DND-41 (cell line): ENCODE measurements at regions not wholly inside any gene's neighbourhood (a gene's known extent, or its start where the extent isn't known, plus 50 kb on each side); places are given as distances from the start of the nearest gene placed in this dataset.
"Not testable (repeated sequence)": the region's sequence is repeated elsewhere in the genome, so short reads cannot be mapped to it uniquely, and the experiment has no call there.

ENCODE experiments used
- CTCF ChIP-seq: IDR thresholded peaks from 2 replicates; pipeline ENCODE4 v1.5.1; 2012; ENCODE audit warnings: borderline replicate concordance, low read length, moderate library complexity, mild to moderate bottlenecking; ENCODE audit not compliant: poor library complexity, severe bottlenecking; ENCODE audit errors: extremely low read depth
- EZH2 ChIP-seq: IDR thresholded peaks from 3 replicates; pipeline ENCODE4 v1.6.1; 2012; ENCODE audit warnings: borderline replicate concordance, low read depth, mild to moderate bottlenecking, moderate library complexity, low read length, inconsistent platforms; ENCODE audit not compliant: severe bottlenecking

- not testable (repeated sequence) for TF ChIP-seq CTCF, EZH2
Measured at GRCh38 chr10:27296285-27296684, 55.7 kb upstream of the ACBD5 start.
